ENCODE measurements at regions not wholly inside any gene's neighbourhood (a gene's known extent, or its start where the extent isn't known, plus 50 kb on each side); places are given as distances from the start of the nearest gene placed in this dataset.
A peak's percentile ranks its signal among the peaks of the same experiment; 100 is the strongest.

- TF ChIP-seq SPEN (CRISPR knock-in tag; IDR thresholded peaks at IDR 0.05; ENCODE audit: low read depth) (peak; percentile 39; the same call in 1 of the 2 replicates), ZNF430 (CRISPR knock-in tag; IDR thresholded peaks at IDR 0.05) (no peak), HNRNPL (IDR thresholded peaks at IDR 0.05; ENCODE audit: low read depth, low read length) (0 out of 2 replicates have a peak, but pooled peaks have one; percentile 44), ZNF317 (CRISPR knock-in tag; IDR thresholded peaks at IDR 0.05) (0 out of 2 replicates have a peak, but pooled peaks have one; percentile 15), GTF3A (CRISPR knock-in tag; conservative IDR thresholded peaks at IDR 0.05) (peak; percentile 73; the same call in 1 of the 2 replicates), SIX1 (CRISPR knock-in tag; IDR thresholded peaks at IDR 0.05; ENCODE audit: borderline replicate concordance) (no peak), ZNF790 (CRISPR knock-in tag; IDR thresholded peaks at IDR 0.05; ENCODE audit: borderline replicate concordance) (no peak), SNRNP70 (IDR thresholded peaks at IDR 0.05; ENCODE audit: low read depth, low read length) (no peak), JARID2 (CRISPR knock-in tag; IDR thresholded peaks at IDR 0.05; ENCODE audit: insufficient replicate concordance) (no peak), ZNF691 (CRISPR knock-in tag; IDR thresholded peaks at IDR 0.05; ENCODE audit: borderline replicate concordance, low read depth) (0 out of 2 replicates have a peak, but pooled peaks have one; percentile 68), NR2F1 (CRISPR knock-in tag; IDR thresholded peaks at IDR 0.05) (no peak), ZNF883 (CRISPR knock-in tag; IDR thresholded peaks at IDR 0.05; ENCODE audit: not compliant biosample characterization) (no peak), TAF15 (IDR thresholded peaks at IDR 0.05; ENCODE audit: low read depth, low read length, poor library complexity, severe bottlenecking) (peak; percentile 12), MAX (IDR thresholded peaks at IDR 0.05) (0 out of 2 replicates have a peak, but pooled peaks have one; percentile 8), RBM39 (IDR thresholded peaks at IDR 0.05; ENCODE audit: low read depth, low read length, poor library complexity, severe bottlenecking) (peak; percentile 38), NBN (conservative IDR thresholded peaks at IDR 0.05) (no peak), ZNF556 (CRISPR knock-in tag; IDR thresholded peaks at IDR 0.05; ENCODE audit: borderline replicate concordance) (0 out of 2 replicates have a peak, but pooled peaks have one; percentile 27)
- TF ChIP-seq, protein P1, sequence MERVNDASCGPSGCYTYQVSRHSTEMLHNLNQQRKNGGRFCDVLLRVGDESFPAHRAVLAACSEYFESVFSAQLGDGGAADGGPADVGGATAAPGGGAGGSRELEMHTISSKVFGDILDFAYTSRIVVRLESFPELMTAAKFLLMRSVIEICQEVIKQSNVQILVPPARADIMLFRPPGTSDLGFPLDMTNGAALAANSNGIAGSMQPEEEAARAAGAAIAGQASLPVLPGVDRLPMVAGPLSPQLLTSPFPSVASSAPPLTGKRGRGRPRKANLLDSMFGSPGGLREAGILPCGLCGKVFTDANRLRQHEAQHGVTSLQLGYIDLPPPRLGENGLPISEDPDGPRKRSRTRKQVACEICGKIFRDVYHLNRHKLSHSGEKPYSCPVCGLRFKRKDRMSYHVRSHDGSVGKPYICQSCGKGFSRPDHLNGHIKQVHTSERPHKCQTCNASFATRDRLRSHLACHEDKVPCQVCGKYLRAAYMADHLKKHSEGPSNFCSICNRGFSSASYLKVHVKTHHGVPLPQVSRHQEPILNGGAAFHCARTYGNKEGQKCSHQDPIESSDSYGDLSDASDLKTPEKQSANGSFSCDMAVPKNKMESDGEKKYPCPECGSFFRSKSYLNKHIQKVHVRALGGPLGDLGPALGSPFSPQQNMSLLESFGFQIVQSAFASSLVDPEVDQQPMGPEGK (CRISPR knock-in tag; IDR thresholded peaks at IDR 0.05): no peak
- TF ChIP-seq, protein P2, sequence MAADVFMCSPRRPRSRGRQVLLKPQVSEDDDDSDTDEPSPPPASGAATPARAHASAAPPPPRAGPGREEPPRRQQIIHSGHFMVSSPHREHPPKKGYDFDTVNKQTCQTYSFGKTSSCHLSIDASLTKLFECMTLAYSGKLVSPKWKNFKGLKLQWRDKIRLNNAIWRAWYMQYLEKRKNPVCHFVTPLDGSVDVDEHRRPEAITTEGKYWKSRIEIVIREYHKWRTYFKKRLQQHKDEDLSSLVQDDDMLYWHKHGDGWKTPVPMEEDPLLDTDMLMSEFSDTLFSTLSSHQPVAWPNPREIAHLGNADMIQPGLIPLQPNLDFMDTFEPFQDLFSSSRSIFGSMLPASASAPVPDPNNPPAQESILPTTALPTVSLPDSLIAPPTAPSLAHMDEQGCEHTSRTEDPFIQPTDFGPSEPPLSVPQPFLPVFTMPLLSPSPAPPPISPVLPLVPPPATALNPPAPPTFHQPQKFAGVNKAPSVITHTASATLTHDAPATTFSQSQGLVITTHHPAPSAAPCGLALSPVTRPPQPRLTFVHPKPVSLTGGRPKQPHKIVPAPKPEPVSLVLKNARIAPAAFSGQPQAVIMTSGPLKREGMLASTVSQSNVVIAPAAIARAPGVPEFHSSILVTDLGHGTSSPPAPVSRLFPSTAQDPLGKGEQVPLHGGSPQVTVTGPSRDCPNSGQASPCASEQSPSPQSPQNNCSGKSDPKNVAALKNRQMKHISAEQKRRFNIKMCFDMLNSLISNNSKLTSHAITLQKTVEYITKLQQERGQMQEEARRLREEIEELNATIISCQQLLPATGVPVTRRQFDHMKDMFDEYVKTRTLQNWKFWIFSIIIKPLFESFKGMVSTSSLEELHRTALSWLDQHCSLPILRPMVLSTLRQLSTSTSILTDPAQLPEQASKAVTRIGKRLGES (CRISPR knock-in tag; IDR thresholded peaks at IDR 0.05; ENCODE audit: borderline replicate concordance): no peak
Measured at GRCh38 chr2:20539776-20540586, 93.1 kb downstream of the RHOB start (continued).

All from HepG2 (cell line).